ENCODE measurements at regions not wholly inside any gene's neighbourhood (a gene's known extent, or its start where the extent isn't known, plus 50 kb on each side); places are given as distances from the start of the nearest gene placed in this dataset.

GRCh38 chr9:96020300-96020791 lies 144.9 kb downstream of the ERCC6L2 start:
- TF ChIP-seq EZH2phosphoT487 (IDR thresholded peaks at IDR 0.05; ENCODE audit: borderline replicate concordance) (no peak), CTCF (conservative IDR thresholded peaks at IDR 0.05; ENCODE audit: low read length) (no peak)

Measured in Loucy (cell line).